ENCODE measurements at regions not wholly inside any gene's neighbourhood (a gene's known extent, or its start where the extent isn't known, plus 50 kb on each side); places are given as distances from the start of the nearest gene placed in this dataset.

GRCh38 chr10:56231436-56231835 lies 129.6 kb downstream of the ZWINT start:
- H3K27ac ChIP-seq (ENCODE audit: low read depth, low read length) = no peak overlapping the region
- DNase-seq (ENCODE audit: low read depth in 1 of 2, low spot score in 2 of 2) = no peak
- no peak overlapping the region for H4K91ac ChIP-seq (replicated peaks; ENCODE audit: insufficient read length, low read length)
- TF ChIP-seq BRCA1 (IDR thresholded peaks at IDR 0.05; ENCODE audit: low read depth, low read length) = no peak
- TF ChIP-seq CHD2 (IDR thresholded peaks at IDR 0.05; ENCODE audit: low read length) = no peak
- TF ChIP-seq RAD21 (IDR thresholded peaks at IDR 0.05 in 1 of 2, conservative IDR thresholded peaks at IDR 0.05 in 1 of 2; ENCODE audit: low read depth in 2 of 2, low read length in 2 of 2) = no peak

More at GRCh38 chr10:56231436-56231835, 129.6 kb downstream of the ZWINT start:
- Histone ChIP-seq H3K4me1 (replicated peaks in 1 of 4; ENCODE audit: control insufficient read depth in 3 of 4, insufficient read depth in 4 of 4, low read length in 3 of 4) (no peaks in the 10 kb centered on the region), H3K79me1 (ENCODE audit: low read depth, low read length) (no peaks in the 10 kb centered on the region), H4K20me1 (replicated peaks in 1 of 2; ENCODE audit: control insufficient read depth in 1 of 2, insufficient read depth in 2 of 2, low read length in 2 of 2) (no peaks in the 10 kb centered on the region), H3K4me2 (ENCODE audit: insufficient read depth in 1 of 2, low read depth in 2 of 2, low read length in 2 of 2) (no peak overlapping the region), H2BK20ac (ENCODE audit: low read length) (no peak overlapping the region), H2BK120ac (replicated peaks; ENCODE audit: low read depth, low read length) (no peak overlapping the region), H2BK5ac (ENCODE audit: low read depth, low read length) (no peak overlapping the region), H3K9me3 (ENCODE audit: insufficient read depth in 2 of 2, low read depth in 1 of 2, low read length in 1 of 2) (no peaks in the 10 kb centered on the region), H3K27me3 (replicated peaks in 1 of 4; ENCODE audit: control insufficient read depth in 3 of 4, extremely low read depth in 1 of 4, insufficient read depth in 3 of 4, low read length in 3 of 4) (no peaks in the 10 kb centered on the region), H3K4ac (replicated peaks; ENCODE audit: insufficient read length, low read depth, low read length) (no peak overlapping the region), H2AFZ (ENCODE audit: low read length) (no peak overlapping the region), H3K23ac (ENCODE audit: insufficient read length) (no peak overlapping the region), H2BK12ac (ENCODE audit: low read depth, low read length) (no peak overlapping the region), H3K79me2 (ENCODE audit: control insufficient read depth in 1 of 2, insufficient read depth in 2 of 2, low read length in 2 of 2) (no peaks in the 10 kb centered on the region), H4K8ac (ENCODE audit: extremely low read depth, insufficient read depth, low read length) (no peak overlapping the region), H2BK15ac (ENCODE audit: low read length) (no peak overlapping the region), H3K18ac (ENCODE audit: extremely low read depth, low read length) (no peak overlapping the region), H4K5ac (ENCODE audit: insufficient read length, low read depth, low read length) (no peak overlapping the region), H3K36me3 (ENCODE audit: control insufficient read depth in 2 of 4, insufficient read depth in 4 of 4, low read length in 3 of 4) (no peaks in the 10 kb centered on the region), H3K4me3 (ENCODE audit: extremely low read depth in 1 of 4, insufficient read depth in 2 of 4, low read depth in 3 of 4, low read length in 4 of 4) (no peak overlapping the region), H3K56ac (replicated peaks; ENCODE audit: insufficient read length, low read depth, low read length) (no peak overlapping the region), H3K9ac (replicated peaks in 1 of 4; ENCODE audit: extremely low read depth in 1 of 4, low read depth in 3 of 4, low read length in 3 of 4) (no peak overlapping the region), H2AK5ac (ENCODE audit: low read depth, low read length) (no peak overlapping the region), H3K23me2 (ENCODE audit: low read depth, low read length) (no peaks in the 10 kb centered on the region), H3K14ac (ENCODE audit: insufficient read length) (no peak overlapping the region)
- ChIA-PET POLR2A (ENCODE audit: partially characterized antibody) (interaction anchor here (0.6 kb wide), 1 partner anchor 9 kb away, joined by 3 read pairs; no protein-coding TSS in a partner anchor), CTCF (ENCODE audit: partially characterized antibody) (no interaction called here)
- no peak for FAIRE-seq
- 82% methylated on average over 5 of the region's 5 CpGs; no CpG with 5 or more reads in 1 of the 2 experiments for WGBS, 2 experiments (ENCODE audit: extremely low coverage in 1 of 2, insufficient coverage in 1 of 2, insufficient read length in 1 of 2, insufficient replicate concordance in 2 of 2, low coverage in 1 of 2, low lambda C conversion rate in 2 of 2, missing lambda C conversion rate in 1 of 2)

Data from H1 (cell line).